Prostate gland (tissue), 2 donors: ENCODE measurements at regions not wholly inside any gene's neighbourhood (a gene's known extent, or its start where the extent isn't known, plus 50 kb on each side); places are given as distances from the start of the nearest gene placed in this dataset.

ENCODE experiments used
- POLR2A ChIP-seq: fragments of 450-650 bp; IDR thresholded peaks from one replicate; pipeline ENCODE4 v1.6.1; 2016; ENCODE audit warnings: antibody characterized with exemption, mild to moderate bottlenecking
- POLR2AphosphoS5 ChIP-seq: sonication (generic); formaldehyde crosslinking; IDR thresholded peaks from one replicate; pipeline ENCODE4 v1.6.1; 2017; ENCODE audit warnings: antibody characterized with exemption
- TF ChIP-seq, protein P1 (sequence below), 4 experiments: fragments of 200-600 bp in 2 of 4; fragments of 450-650 bp in 2 of 4; sonication (generic) in 2 of 4; IDR thresholded peaks; 1 replicate in 3 of 4; 2 replicates in 1 of 4; pipeline ENCODE4 v1.5.1; 2016 to 2019; ENCODE audit warnings: antibody characterized with exemption in 4 of 4, mild to moderate bottlenecking in 2 of 4, moderate library complexity in 2 of 4

DNA sequence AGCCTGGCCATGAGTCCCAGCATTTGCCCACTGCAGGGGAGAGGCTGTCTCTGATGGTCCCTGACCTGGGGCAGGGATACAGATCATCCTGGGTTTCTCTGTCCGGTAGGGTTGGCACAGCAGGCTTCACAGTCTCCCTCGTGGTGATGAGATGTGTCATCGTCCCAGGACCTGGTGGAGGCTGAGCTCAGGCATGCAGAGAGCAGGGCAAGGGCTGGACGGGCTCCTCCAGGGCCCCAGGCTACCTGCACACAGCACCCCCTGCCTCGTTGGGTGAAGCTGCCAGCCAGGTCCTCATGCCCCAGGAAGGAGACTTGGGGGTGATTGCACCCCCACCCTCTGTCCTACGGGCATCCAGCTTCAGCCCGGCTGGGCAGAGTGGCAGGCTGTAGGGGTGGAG is 155.8 kb upstream of the GSE1 start:
- TF ChIP-seq, protein P1, sequence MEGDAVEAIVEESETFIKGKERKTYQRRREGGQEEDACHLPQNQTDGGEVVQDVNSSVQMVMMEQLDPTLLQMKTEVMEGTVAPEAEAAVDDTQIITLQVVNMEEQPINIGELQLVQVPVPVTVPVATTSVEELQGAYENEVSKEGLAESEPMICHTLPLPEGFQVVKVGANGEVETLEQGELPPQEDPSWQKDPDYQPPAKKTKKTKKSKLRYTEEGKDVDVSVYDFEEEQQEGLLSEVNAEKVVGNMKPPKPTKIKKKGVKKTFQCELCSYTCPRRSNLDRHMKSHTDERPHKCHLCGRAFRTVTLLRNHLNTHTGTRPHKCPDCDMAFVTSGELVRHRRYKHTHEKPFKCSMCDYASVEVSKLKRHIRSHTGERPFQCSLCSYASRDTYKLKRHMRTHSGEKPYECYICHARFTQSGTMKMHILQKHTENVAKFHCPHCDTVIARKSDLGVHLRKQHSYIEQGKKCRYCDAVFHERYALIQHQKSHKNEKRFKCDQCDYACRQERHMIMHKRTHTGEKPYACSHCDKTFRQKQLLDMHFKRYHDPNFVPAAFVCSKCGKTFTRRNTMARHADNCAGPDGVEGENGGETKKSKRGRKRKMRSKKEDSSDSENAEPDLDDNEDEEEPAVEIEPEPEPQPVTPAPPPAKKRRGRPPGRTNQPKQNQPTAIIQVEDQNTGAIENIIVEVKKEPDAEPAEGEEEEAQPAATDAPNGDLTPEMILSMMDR (IDR thresholded peaks at IDR 0.05), result no peak
- TF ChIP-seq POLR2A (no peak), POLR2AphosphoS5 (no peak)
